PC-3 (cell line): ENCODE measurements at regions not wholly inside any gene's neighbourhood (a gene's known extent, or its start where the extent isn't known, plus 50 kb on each side); places are given as distances from the start of the nearest gene placed in this dataset.
"Not testable (repeated sequence)": the region's sequence is repeated elsewhere in the genome, so short reads cannot be mapped to it uniquely, and the experiment has no call there.

ENCODE experiments used
- ATAC-seq: fragments of 200-7000 bp; cut with Tn5 transposase; 2 replicates; pipeline ENCODE4 v1.9.1; 2020; ENCODE audit warnings: mild to moderate bottlenecking, moderate library complexity
- BruUV-seq: library from RNA; stranded (reverse); fragments of 400-500 nt; replicated peaks from 2 replicates; lab custom pipeline; 2021; lab: Mats Ljungman, UMichigan
- CTCF ChIA-PET: fragments of 300-600 bp; sonication (Branson Sonifier 250); formaldehyde crosslinking; loops from one replicate; lab custom pipeline; 2022; ENCODE audit warnings: antibody characterized with exemption; lab: Charles Lee
- POLR2A ChIA-PET: fragments of 300-600 bp; sonication (Branson Sonifier 250); formaldehyde crosslinking; loops from one replicate; lab custom pipeline; 2022; ENCODE audit warnings: antibody characterized with exemption; ENCODE audit not compliant: unreplicated experiment; lab: Charles Lee
- DNase-seq: peaks from one replicate; pipeline ENCODE4 v3.0.0-alpha.2; 2015
- H2AFZ ChIP-seq: fragments of 300-600 bp; sonication (generic); 2 replicates; pipeline ENCODE4 v1.6.0; 2016; ENCODE audit warnings: antibody characterized with exemption, low read length
- H3F3A ChIP-seq: fragments of 300-600 bp; sonication (generic); one replicate; pipeline ENCODE4 v1.6.0; 2017; ENCODE audit warnings: antibody characterized with exemption, low read length, control low read depth, mild to moderate bottlenecking; ENCODE audit not compliant: unreplicated experiment
- H3K27ac ChIP-seq: fragments of 300-600 bp; sonication (generic); 2 replicates; pipeline ENCODE4 v1.5.1; 2016; ENCODE audit warnings: mild to moderate bottlenecking, low read length
- H3K27me3 ChIP-seq: fragments of 300-600 bp; sonication (generic); 2 replicates; pipeline ENCODE4 v1.6.1; 2016; ENCODE audit warnings: low read length, mixed read lengths
- H3K36me3 ChIP-seq: fragments of 300-600 bp; sonication (generic); 2 replicates; pipeline ENCODE4 v1.6.1; 2016; ENCODE audit warnings: low read depth, mixed run types, low read length, mixed read lengths
- H3K4me1 ChIP-seq: fragments of 300-600 bp; sonication (generic); 2 replicates; pipeline ENCODE4 v1.5.1; 2016; ENCODE audit warnings: low read length; ENCODE audit not compliant: insufficient read depth
- H3K4me2 ChIP-seq: fragments of 300-600 bp; sonication (generic); 2 replicates; pipeline ENCODE4 v1.6.0; 2016; ENCODE audit warnings: low read length
- H3K4me3 ChIP-seq: fragments of 300-600 bp; sonication (generic); 2 replicates; pipeline ENCODE4 v1.5.1; 2016; ENCODE audit warnings: mild to moderate bottlenecking, low read length, mixed read lengths
- H3K79me2 ChIP-seq: fragments of 300-600 bp; sonication (generic); 2 replicates; pipeline ENCODE4 v1.6.1; 2017; ENCODE audit warnings: low read length, mixed read lengths
- H3K9ac ChIP-seq: fragments of 300-600 bp; sonication (generic); 2 replicates; pipeline ENCODE4 v1.6.0; 2016; ENCODE audit warnings: mild to moderate bottlenecking, low read length
- H3K9me2 ChIP-seq: fragments of 300-600 bp; sonication (generic); replicated peaks from 2 replicates; pipeline ENCODE4 v1.6.1; 2016; ENCODE audit warnings: mixed run types, low read length, mixed read lengths
- H3K9me3 ChIP-seq: fragments of 300-600 bp; sonication (generic); 2 replicates; pipeline ENCODE4 v1.6.1; 2016; ENCODE audit warnings: low read length, mixed read lengths
- H4K20me1 ChIP-seq: fragments of 300-600 bp; sonication (generic); 2 replicates; pipeline ENCODE4 v1.6.1; 2016; ENCODE audit warnings: low read length, mixed read lengths
- EZH2 ChIP-seq: fragments of 300-600 bp; sonication (generic); IDR thresholded peaks from one replicate; pipeline ENCODE4 v1.6.1; 2017; ENCODE audit warnings: antibody characterized with exemption, mild to moderate bottlenecking, low read length; ENCODE audit not compliant: unreplicated experiment
- EZH2phosphoT487 ChIP-seq: fragments of 300-600 bp; sonication (generic); IDR thresholded peaks from 2 replicates; pipeline ENCODE4 v1.6.1; 2018; ENCODE audit warnings: mild to moderate bottlenecking, antibody characterized with exemption, low read length, borderline replicate concordance
- intact Hi-C: fragments of 100-400 bp; cut with micrococcal nuclease; formaldehyde crosslinking; loops from 2 replicates; pipeline ENCODE4 v1.9.0; 2023
- TF ChIP-seq, protein P1 (sequence below): fragments of 300-600 bp; sonication (generic); conservative IDR thresholded peaks from 2 replicates; pipeline ENCODE4 v1.5.1; 2017; ENCODE audit warnings: antibody characterized with exemption, low read depth, mild to moderate bottlenecking, low read length

DNA sequence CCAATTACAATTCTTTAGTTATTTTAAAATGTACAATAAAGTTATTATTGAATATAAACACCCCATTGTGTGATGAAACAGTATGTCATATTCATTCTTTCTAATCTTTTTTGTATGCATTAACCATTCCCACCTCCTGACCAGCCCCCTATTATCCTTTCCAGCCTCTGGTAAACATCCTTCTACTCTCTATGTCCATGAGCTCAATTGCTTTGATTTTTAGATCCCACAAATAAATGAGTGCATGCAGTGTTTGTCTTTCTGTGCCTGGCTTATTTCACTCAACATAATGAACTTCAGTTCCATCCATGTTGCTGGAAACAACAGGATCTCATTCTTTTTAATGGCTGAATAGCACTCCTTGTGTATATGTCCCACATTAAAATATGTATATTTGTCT, 1858.9 kb upstream of the C9orf72 start:
- Histone ChIP-seq H3K27ac (no peak overlapping the region), H3K4me3 (no peak overlapping the region), H2AFZ (no peak overlapping the region), H3K36me3 (0 out of 2 replicates have a peak, but pooled peaks cover 10% of the 10 kb centered on the region), H3K9ac (no peak overlapping the region), H4K20me1 (no peaks in the 10 kb centered on the region), H3K9me3 (no peaks in the 10 kb centered on the region), H3F3A (no peaks in the 10 kb centered on the region), H3K9me2 (no peaks in the 10 kb centered on the region), H3K4me1 (peaks cover 5% of the 10 kb centered on the region; the same call in 1 of the 2 replicates), H3K79me2 (peaks cover 23% of the 10 kb centered on the region), H3K27me3 (no peaks in the 10 kb centered on the region), H3K4me2 (no peak overlapping the region)
- intact Hi-C loops, result no loop called here
- TF ChIP-seq EZH2phosphoT487 (no peak), EZH2 (no peak)
- TF ChIP-seq, protein P1, sequence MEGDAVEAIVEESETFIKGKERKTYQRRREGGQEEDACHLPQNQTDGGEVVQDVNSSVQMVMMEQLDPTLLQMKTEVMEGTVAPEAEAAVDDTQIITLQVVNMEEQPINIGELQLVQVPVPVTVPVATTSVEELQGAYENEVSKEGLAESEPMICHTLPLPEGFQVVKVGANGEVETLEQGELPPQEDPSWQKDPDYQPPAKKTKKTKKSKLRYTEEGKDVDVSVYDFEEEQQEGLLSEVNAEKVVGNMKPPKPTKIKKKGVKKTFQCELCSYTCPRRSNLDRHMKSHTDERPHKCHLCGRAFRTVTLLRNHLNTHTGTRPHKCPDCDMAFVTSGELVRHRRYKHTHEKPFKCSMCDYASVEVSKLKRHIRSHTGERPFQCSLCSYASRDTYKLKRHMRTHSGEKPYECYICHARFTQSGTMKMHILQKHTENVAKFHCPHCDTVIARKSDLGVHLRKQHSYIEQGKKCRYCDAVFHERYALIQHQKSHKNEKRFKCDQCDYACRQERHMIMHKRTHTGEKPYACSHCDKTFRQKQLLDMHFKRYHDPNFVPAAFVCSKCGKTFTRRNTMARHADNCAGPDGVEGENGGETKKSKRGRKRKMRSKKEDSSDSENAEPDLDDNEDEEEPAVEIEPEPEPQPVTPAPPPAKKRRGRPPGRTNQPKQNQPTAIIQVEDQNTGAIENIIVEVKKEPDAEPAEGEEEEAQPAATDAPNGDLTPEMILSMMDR, result no peak
- no peak for ATAC-seq
- BruUV-seq, result no TSS peak
- ChIA-PET CTCF (no interaction called here), POLR2A (interaction anchor here (0.6 kb wide), 1 partner anchor 79 kb away, joined by 3 read pairs; no protein-coding TSS in a partner anchor)
- no peak for DNase-seq

DNA sequence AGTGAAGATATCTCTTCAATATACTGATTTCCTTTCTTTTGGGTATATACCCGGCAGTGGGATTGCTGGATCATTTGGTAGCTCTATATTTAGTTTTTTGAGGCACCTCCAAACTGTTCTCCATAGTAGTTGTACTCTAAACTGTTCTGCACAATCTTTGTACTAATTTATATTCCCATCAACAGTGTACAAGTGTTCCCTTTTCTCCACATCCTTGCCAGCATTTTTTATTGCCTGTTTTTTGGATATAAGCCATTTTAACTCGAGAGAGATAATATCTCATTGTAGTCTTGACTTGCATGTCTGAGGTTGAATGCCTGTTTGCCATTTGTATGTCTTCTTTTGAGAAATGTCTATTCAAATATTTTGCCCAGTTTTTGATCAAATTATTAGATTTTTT, 1859.4 kb upstream of the C9orf72 start:
- H3K4me2 ChIP-seq, H3K4me1 ChIP-seq, H3K9ac ChIP-seq, POLR2A ChIA-PET, H2AFZ ChIP-seq, intact Hi-C loops, CTCF ChIA-PET, H4K20me1 ChIP-seq, BruUV-seq, H3K27me3 ChIP-seq, H3K27ac ChIP-seq, H3K9me2 ChIP-seq, H3K4me3 ChIP-seq, H3K36me3 ChIP-seq, H3K9me3 ChIP-seq, H3F3A ChIP-seq: not testable (repeated sequence)
- peaks cover 23% of the 10 kb centered on the region for H3K79me2 ChIP-seq
- ATAC-seq, result peak; percentile 22; the same call in 1 of the 2 replicates
- peak; percentile 43 for DNase-seq

DNA sequence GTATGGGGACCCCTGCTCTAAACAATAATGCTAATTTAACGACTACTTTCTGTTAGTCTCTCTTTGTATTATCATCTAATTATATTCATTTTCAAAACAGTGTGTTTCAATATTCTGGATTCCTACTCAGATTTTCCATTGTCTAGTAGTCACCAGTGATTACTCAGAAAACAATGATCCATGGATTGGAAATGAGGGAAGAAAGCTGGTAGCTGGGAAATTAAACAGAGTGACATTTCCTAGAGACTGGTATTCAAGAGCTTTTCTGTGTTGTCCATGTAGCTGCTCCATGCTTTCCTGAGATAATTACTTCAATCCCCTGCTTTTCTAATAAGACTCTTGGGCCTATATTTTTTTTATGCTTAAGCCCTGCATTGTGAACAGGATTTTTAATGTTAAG, 1862.1 kb upstream of the C9orf72 start:
- ChIA-PET POLR2A (no interaction called here), CTCF (no interaction called here)
- intact Hi-C loops, result no loop called here

More for the DNA sequence above, 1862.1 kb upstream of the C9orf72 start:
- no peak overlapping the region for H3K27ac ChIP-seq
- no peaks in the 10 kb centered on the region for H3K9me3 ChIP-seq
- H4K20me1 ChIP-seq, result no peaks in the 10 kb centered on the region
- no peak for DNase-seq
- H3K4me1 ChIP-seq, result peaks cover 32% of the 10 kb centered on the region
- H3F3A ChIP-seq, result no peaks in the 10 kb centered on the region
- peaks cover 40% of the 10 kb centered on the region for H3K79me2 ChIP-seq
- no peaks in the 10 kb centered on the region for H3K9me2 ChIP-seq
- H3K4me2 ChIP-seq, result no peak overlapping the region
- H3K4me3 ChIP-seq, result no peak overlapping the region
- TF ChIP-seq, protein P1, result no peak
- TF ChIP-seq EZH2phosphoT487 (no peak), EZH2 (no peak)
- no peak overlapping the region for H2AFZ ChIP-seq
- H3K9ac ChIP-seq, result no peak overlapping the region
- ATAC-seq, result no peak
- no TSS peak for BruUV-seq
- H3K36me3 ChIP-seq, result peaks cover 12% of the 10 kb centered on the region; the same call in 1 of the 2 replicates
- H3K27me3 ChIP-seq, result no peaks in the 10 kb centered on the region
